ENCODE measurements at regions not wholly inside any gene's neighbourhood (a gene's known extent, or its start where the extent isn't known, plus 50 kb on each side); places are given as distances from the start of the nearest gene placed in this dataset.

- ATAC-seq, result no peak
Measured at GRCh38 chr10:130751106-130751840, 560.2 kb downstream of the TCERG1L start.

GRCh38 chr10:130751851-130752250 is 559.7 kb downstream of the TCERG1L start:
- ATAC-seq, result no peak

- ATAC-seq, result no peak
Measured at GRCh38 chr10:130756651-130757050, 554.9 kb downstream of the TCERG1L start.

GRCh38 chr10:130757271-130757670 is 554.2 kb downstream of the TCERG1L start:
- ATAC-seq, result no peak

GRCh38 chr10:130757821-130758489 is 553.6 kb downstream of the TCERG1L start:
- ATAC-seq, result no peak

GRCh38 chr10:130758529-130758928 is 553.0 kb downstream of the TCERG1L start:
- ATAC-seq, result no peak

- no peak for ATAC-seq
Measured at GRCh38 chr10:130761032-130761575, 550.4 kb downstream of the TCERG1L start.

- no peak for ATAC-seq
Measured at GRCh38 chr10:130761788-130762301, 549.7 kb downstream of the TCERG1L start.

- no peak for ATAC-seq
Measured at GRCh38 chr10:130762491-130762890, 549.0 kb downstream of the TCERG1L start.

- ATAC-seq, result no peak
Measured at GRCh38 chr10:130763071-130763470, 548.5 kb downstream of the TCERG1L start.

- no peak for ATAC-seq
Measured at GRCh38 chr10:130763491-130763890, 548.0 kb downstream of the TCERG1L start.

- no peak for ATAC-seq
Measured at GRCh38 chr10:130764651-130765050, 546.9 kb downstream of the TCERG1L start.

- no peak for ATAC-seq
Measured at GRCh38 chr10:130766071-130766470, 545.5 kb downstream of the TCERG1L start.

GRCh38 chr10:130767116-130767730 is 544.3 kb downstream of the TCERG1L start:
- ATAC-seq, result no peak

GRCh38 chr10:130769146-130770017 is 542.1 kb downstream of the TCERG1L start:
- ATAC-seq, result no peak

- ATAC-seq, result no peak
Measured at GRCh38 chr10:130770018-130770630, 541.4 kb downstream of the TCERG1L start.

- ATAC-seq, result no peak
Measured at GRCh38 chr10:130771491-130771946, 540.0 kb downstream of the TCERG1L start.

GRCh38 chr10:130772056-130772455 is 539.5 kb downstream of the TCERG1L start:
- no peak for ATAC-seq

GRCh38 chr10:130772676-130773075 is 538.8 kb downstream of the TCERG1L start:
- ATAC-seq, result no peak

- no peak for ATAC-seq
Measured at GRCh38 chr10:130773941-130774340, 537.6 kb downstream of the TCERG1L start.

- ATAC-seq, result no peak
Measured at GRCh38 chr10:130774871-130775270, 536.6 kb downstream of the TCERG1L start.

GRCh38 chr10:130775311-130775710 is 536.2 kb downstream of the TCERG1L start:
- no peak for ATAC-seq

All from activated CD4-positive, CD25-positive, alpha-beta regulatory T cell treated with anti-CD3 and anti-CD28 coated beads, Interleukin-2, amount 50 U/mL, for 24 hours (primary cell).